ENCODE measurements at regions not wholly inside any gene's neighbourhood (a gene's known extent, or its start where the extent isn't known, plus 50 kb on each side); places are given as distances from the start of the nearest gene placed in this dataset.

- DNase-seq (ENCODE audit: low read depth in 2 of 2): no peak
Observed at GRCh38 chr15:94008104-94009074, 223.0 kb upstream of the MCTP2 start.

GRCh38 chr15:94004697-94005096, 226.7 kb upstream of the MCTP2 start:
- DNase-seq (ENCODE audit: low read depth in 2 of 2): no peak

- no peak for DNase-seq (ENCODE audit: low read depth in 2 of 2)
Observed at GRCh38 chr15:94002041-94002440, 229.3 kb upstream of the MCTP2 start.

- no peak for DNase-seq (ENCODE audit: low read depth in 2 of 2)
Observed at GRCh38 chr15:94001255-94001801, 230.0 kb upstream of the MCTP2 start.

GRCh38 chr15:94000606-94001005, 230.8 kb upstream of the MCTP2 start:
- DNase-seq (ENCODE audit: low read depth in 2 of 2): no peak

GRCh38 chr15:93997071-93997658, 234.2 kb upstream of the MCTP2 start:
- no peak for DNase-seq (ENCODE audit: low read depth in 2 of 2)

GRCh38 chr15:93989440-93989998, 241.8 kb upstream of the MCTP2 start:
- DNase-seq (ENCODE audit: low read depth in 2 of 2): no peak

GRCh38 chr15:93987068-93987467, 244.3 kb upstream of the MCTP2 start:
- DNase-seq (ENCODE audit: low read depth in 2 of 2): peak; percentile 1 to 19

- DNase-seq (ENCODE audit: low read depth in 2 of 2): no peak
Observed at GRCh38 chr15:93986400-93986984, 244.9 kb upstream of the MCTP2 start.

GRCh38 chr15:93985925-93986324, 245.4 kb upstream of the MCTP2 start:
- DNase-seq (ENCODE audit: low read depth in 2 of 2): no peak

GRCh38 chr15:93985176-93985575, 246.2 kb upstream of the MCTP2 start:
- no peak for DNase-seq (ENCODE audit: low read depth in 2 of 2)

GRCh38 chr15:93983526-93983925, 247.8 kb upstream of the MCTP2 start:
- DNase-seq (ENCODE audit: low read depth in 2 of 2): no peak

GRCh38 chr15:93982226-93982727, 249.1 kb upstream of the MCTP2 start:
- no peak for DNase-seq (ENCODE audit: low read depth in 2 of 2)

- no peak for DNase-seq (ENCODE audit: low read depth in 2 of 2)
Observed at GRCh38 chr15:93981706-93982105, 249.7 kb upstream of the MCTP2 start.

- no peak for DNase-seq (ENCODE audit: low read depth in 2 of 2)
Observed at GRCh38 chr15:93980261-93980911, 251.0 kb upstream of the MCTP2 start.

- DNase-seq (ENCODE audit: low read depth in 2 of 2): no peak
Observed at GRCh38 chr15:93974804-93975481, 256.4 kb upstream of the MCTP2 start.

GRCh38 chr15:93973287-93973686, 258.1 kb upstream of the MCTP2 start:
- DNase-seq (ENCODE audit: low read depth in 2 of 2): no peak

- DNase-seq (ENCODE audit: low read depth in 2 of 2): no peak
Observed at GRCh38 chr15:93968773-93969172, 262.6 kb upstream of the MCTP2 start.

GRCh38 chr15:93965304-93965908, 266.0 kb upstream of the MCTP2 start:
- no peak for DNase-seq (ENCODE audit: low read depth in 2 of 2)

- no peak for DNase-seq (ENCODE audit: low read depth in 2 of 2)
Observed at GRCh38 chr15:93954985-93955571, 276.3 kb upstream of the MCTP2 start.
